ENCODE measurements at regions not wholly inside any gene's neighbourhood (a gene's known extent, or its start where the extent isn't known, plus 50 kb on each side); places are given as distances from the start of the nearest gene placed in this dataset.

DNA sequence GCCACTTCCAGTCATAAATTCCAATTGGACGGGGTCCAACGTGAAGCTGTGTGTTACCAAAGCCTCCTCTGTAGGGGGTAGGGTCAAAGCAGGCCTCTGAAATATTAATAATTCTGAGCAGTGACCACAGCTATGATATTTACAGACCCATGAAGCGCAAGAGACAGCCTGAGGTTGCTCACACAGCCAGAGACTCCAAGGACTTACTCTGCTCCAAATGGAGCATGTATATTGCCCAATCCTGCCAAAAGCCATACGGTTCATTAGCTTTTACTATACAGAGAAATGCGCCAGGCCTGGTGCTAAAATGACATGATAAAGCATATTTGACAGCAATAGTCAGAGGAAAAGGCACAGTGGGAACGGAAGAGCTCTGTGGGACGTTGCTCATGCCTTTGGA lies 151.3 kb downstream of the PAH start:
- no peak for TF ChIP-seq CTCF (IDR thresholded peaks at IDR 0.05; ENCODE audit: control extremely low read depth, extremely low read depth)
- 75 to 80% methylated on average over 7 of the region's 7 CpGs for WGBS, 2 donors
- ATAC-seq (ENCODE audit: insufficient read depth, low FRiP score) (no peak), DNase-seq (peak; percentile 15 to 57 (median 51))
- H3K4me3 ChIP-seq = no peak overlapping the region
- H3K9ac ChIP-seq (ENCODE audit: insufficient read depth in 1 of 2, low read length in 2 of 2) = no peak overlapping the region
- no peak overlapping the region for H3K27ac ChIP-seq (ENCODE audit: low read depth in 1 of 2, low read length in 1 of 2)
- H3K9me3 ChIP-seq (ENCODE audit: control insufficient read depth in 4 of 4, insufficient read depth in 3 of 4, low read length in 3 of 4) = no peaks in the 10 kb centered on the region
- H3K27me3 ChIP-seq (ENCODE audit: control insufficient read depth in 3 of 3, insufficient read depth in 3 of 3, low read length in 2 of 3) = no peaks in the 10 kb centered on the region
- peaks cover 0 to 29% (median 0%) of the 10 kb centered on the region in 5 donors for H3K4me1 ChIP-seq (ENCODE audit: control insufficient read depth in 5 of 5, insufficient read depth in 5 of 5, low read length in 5 of 5)
- no peaks in the 10 kb centered on the region for H3K36me3 ChIP-seq (ENCODE audit: control insufficient read depth in 4 of 4, insufficient read depth in 4 of 4, low read length in 4 of 4)

DNA sequence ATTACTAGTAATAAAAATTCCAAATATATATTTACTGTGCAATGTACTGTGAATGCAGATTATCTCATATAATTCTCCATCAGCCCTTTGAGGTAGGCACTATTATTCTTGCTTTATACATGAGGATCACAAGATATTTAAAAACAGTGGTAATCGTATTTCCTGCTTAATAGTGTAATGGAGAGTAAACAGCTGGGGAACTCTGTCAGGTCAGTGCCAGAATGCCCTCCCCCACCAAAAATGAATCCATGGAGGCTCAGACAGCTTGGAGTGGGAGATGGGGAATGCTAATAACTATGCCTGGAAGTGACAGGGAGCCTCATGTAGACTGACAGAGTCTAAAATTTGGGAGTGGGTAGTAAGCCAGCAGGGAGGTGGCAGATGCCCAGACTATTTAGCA lies 153.6 kb downstream of the PAH start:
- ATAC-seq (ENCODE audit: insufficient read depth, low FRiP score) (no peak), DNase-seq (peak; percentile 50 to 79 (median 74))
- no peak overlapping the region for H3K4me3 ChIP-seq
- H3K9ac ChIP-seq (ENCODE audit: insufficient read depth in 1 of 2, low read length in 2 of 2) = no peak overlapping the region
- H3K36me3 ChIP-seq (ENCODE audit: control insufficient read depth in 4 of 4, insufficient read depth in 4 of 4, low read length in 4 of 4) = no peaks in the 10 kb centered on the region
- 75 to 83% methylated on average over 1 of the region's 1 CpG for WGBS, 2 donors
- H3K4me1 ChIP-seq (ENCODE audit: control insufficient read depth in 5 of 5, insufficient read depth in 5 of 5, low read length in 5 of 5) = peaks cover 0 to 29% (median 0%) of the 10 kb centered on the region in 5 donors
- TF ChIP-seq CTCF (IDR thresholded peaks at IDR 0.05; ENCODE audit: control extremely low read depth, extremely low read depth) = no peak
- no peaks in the 10 kb centered on the region for H3K27me3 ChIP-seq (ENCODE audit: control insufficient read depth in 3 of 3, insufficient read depth in 3 of 3, low read length in 2 of 3)
- H3K9me3 ChIP-seq (ENCODE audit: control insufficient read depth in 4 of 4, insufficient read depth in 3 of 4, low read length in 3 of 4) = no peaks in the 10 kb centered on the region
- H3K27ac ChIP-seq (ENCODE audit: low read depth in 1 of 2, low read length in 1 of 2) = no peak overlapping the region

GRCh38 chr12:102763061-102763460 lies 154.0 kb downstream of the PAH start:
- Histone ChIP-seq H3K27ac (ENCODE audit: low read depth in 1 of 2, low read length in 1 of 2) (no peak overlapping the region), H3K4me3 (no peak overlapping the region), H3K27me3 (ENCODE audit: control insufficient read depth in 3 of 3, insufficient read depth in 3 of 3, low read length in 2 of 3) (no peaks in the 10 kb centered on the region), H3K36me3 (ENCODE audit: control insufficient read depth in 4 of 4, insufficient read depth in 4 of 4, low read length in 4 of 4) (no peaks in the 10 kb centered on the region), H3K4me1 (ENCODE audit: control insufficient read depth in 5 of 5, insufficient read depth in 5 of 5, low read length in 5 of 5) (peaks cover 0 to 29% (median 0%) of the 10 kb centered on the region in 5 donors), H3K9ac (ENCODE audit: insufficient read depth in 1 of 2, low read length in 2 of 2) (no peak overlapping the region), H3K9me3 (ENCODE audit: control insufficient read depth in 4 of 4, insufficient read depth in 3 of 4, low read length in 3 of 4) (no peaks in the 10 kb centered on the region)
- WGBS, 2 donors = 84 to 91% methylated on average over 4 of the region's 4 CpGs
- ATAC-seq (ENCODE audit: insufficient read depth, low FRiP score) (no peak), DNase-seq (peak in 2 of 3 donors; percentile 64 to 65)
- TF ChIP-seq CTCF (IDR thresholded peaks at IDR 0.05; ENCODE audit: control extremely low read depth, extremely low read depth) = no peak

DNA sequence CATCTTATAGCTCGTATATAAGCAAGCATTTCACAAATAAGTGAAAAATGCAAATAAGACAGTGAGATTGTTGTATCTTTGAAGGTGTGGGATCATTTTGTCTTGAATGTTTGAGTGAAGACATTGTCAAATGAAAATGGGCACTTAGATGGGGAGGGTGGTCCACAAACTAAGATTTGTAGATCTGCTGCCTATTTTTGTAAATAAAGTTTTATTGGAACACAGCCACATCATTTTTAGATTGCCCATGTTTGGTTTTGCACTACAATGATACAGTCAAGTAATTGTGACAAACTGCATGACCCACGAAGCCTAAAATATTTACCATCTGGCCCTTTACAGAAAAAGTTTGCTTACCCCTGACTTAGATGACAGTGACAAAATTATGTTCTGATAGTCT lies 156.7 kb downstream of the PAH start:
- H3K27ac ChIP-seq (ENCODE audit: low read depth in 1 of 2, low read length in 1 of 2) = no peak overlapping the region
- no peak for DNase-seq
- no peak for ATAC-seq (ENCODE audit: insufficient read depth, low FRiP score)
- H3K4me3 ChIP-seq = no peak overlapping the region
- 82 to 91% methylated on average over 2 of the region's 2 CpGs for WGBS, 2 donors
- no peaks in the 10 kb centered on the region for H3K27me3 ChIP-seq (ENCODE audit: control insufficient read depth in 3 of 3, insufficient read depth in 3 of 3, low read length in 2 of 3)
- TF ChIP-seq CTCF (IDR thresholded peaks at IDR 0.05; ENCODE audit: control extremely low read depth, extremely low read depth) = no peak
- H3K9me3 ChIP-seq (ENCODE audit: control insufficient read depth in 4 of 4, insufficient read depth in 3 of 4, low read length in 3 of 4) = no peaks in the 10 kb centered on the region
- H3K4me1 ChIP-seq (ENCODE audit: control insufficient read depth in 5 of 5, insufficient read depth in 5 of 5, low read length in 5 of 5) = peaks cover 0 to 35% (median 2%) of the 10 kb centered on the region in 5 donors
- H3K9ac ChIP-seq (ENCODE audit: insufficient read depth in 1 of 2, low read length in 2 of 2) = no peak overlapping the region
- H3K36me3 ChIP-seq (ENCODE audit: control insufficient read depth in 4 of 4, insufficient read depth in 4 of 4, low read length in 4 of 4) = no peaks in the 10 kb centered on the region
